ENCODE measurements at regions not wholly inside any gene's neighbourhood (a gene's known extent, or its start where the extent isn't known, plus 50 kb on each side); places are given as distances from the start of the nearest gene placed in this dataset.

DNA sequence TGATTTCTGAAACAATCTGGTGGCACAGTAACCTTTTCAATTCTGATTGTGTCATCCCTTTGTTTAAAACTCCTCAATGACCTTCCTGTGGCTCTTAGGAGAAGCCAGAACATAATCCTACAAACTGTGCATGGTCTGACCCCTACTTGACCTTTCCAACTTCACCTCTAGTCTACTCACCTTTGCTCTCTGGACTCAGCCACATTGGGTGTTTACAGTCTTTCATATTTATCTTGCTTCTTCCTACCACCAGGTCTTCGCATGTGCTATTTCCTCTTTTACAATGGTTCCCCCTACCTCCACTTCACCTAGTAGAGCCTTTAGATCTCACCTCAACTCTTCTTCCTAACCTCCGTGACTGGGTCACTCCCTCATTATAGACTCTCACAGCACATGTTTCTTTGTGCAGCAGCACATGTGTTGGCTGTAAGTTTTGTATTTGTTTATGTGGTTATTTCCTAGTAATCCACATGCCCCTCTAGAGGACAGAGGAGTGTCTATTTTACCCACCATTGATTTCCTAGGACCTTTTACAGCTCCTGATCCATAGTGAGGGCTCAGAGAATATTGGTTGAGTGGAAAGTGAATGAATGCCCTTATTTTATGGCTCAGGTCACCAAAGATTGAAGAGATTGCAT lies 320.8 kb upstream of the MEIS1 start:
- TF ChIP-seq, protein P1, sequence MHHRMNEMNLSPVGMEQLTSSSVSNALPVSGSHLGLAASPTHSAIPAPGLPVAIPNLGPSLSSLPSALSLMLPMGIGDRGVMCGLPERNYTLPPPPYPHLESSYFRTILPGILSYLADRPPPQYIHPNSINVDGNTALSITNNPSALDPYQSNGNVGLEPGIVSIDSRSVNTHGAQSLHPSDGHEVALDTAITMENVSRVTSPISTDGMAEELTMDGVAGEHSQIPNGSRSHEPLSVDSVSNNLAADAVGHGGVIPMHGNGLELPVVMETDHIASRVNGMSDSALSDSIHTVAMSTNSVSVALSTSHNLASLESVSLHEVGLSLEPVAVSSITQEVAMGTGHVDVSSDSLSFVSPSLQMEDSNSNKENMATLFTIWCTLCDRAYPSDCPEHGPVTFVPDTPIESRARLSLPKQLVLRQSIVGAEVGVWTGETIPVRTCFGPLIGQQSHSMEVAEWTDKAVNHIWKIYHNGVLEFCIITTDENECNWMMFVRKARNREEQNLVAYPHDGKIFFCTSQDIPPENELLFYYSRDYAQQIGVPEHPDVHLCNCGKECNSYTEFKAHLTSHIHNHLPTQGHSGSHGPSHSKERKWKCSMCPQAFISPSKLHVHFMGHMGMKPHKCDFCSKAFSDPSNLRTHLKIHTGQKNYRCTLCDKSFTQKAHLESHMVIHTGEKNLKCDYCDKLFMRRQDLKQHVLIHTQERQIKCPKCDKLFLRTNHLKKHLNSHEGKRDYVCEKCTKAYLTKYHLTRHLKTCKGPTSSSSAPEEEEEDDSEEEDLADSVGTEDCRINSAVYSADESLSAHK (tag by site-specific recombination; IDR thresholded peaks at IDR 0.05), result no peak
- TF ChIP-seq ZBTB7A (tag by site-specific recombination; IDR thresholded peaks at IDR 0.05; ENCODE audit: low read depth), result no peak
- no peak for TF ChIP-seq CTCF (tag by site-specific recombination; IDR thresholded peaks at IDR 0.05)
- no peak for TF ChIP-seq ZNF626 (tag by site-specific recombination; IDR thresholded peaks at IDR 0.05)
- no peak for TF ChIP-seq ZNF530 (tag by site-specific recombination; IDR thresholded peaks at IDR 0.05; ENCODE audit: low read depth)
- no peak for TF ChIP-seq ZFP41 (tag by site-specific recombination; IDR thresholded peaks at IDR 0.05; ENCODE audit: borderline replicate concordance)
- TF ChIP-seq YY1 (tag by site-specific recombination; IDR thresholded peaks at IDR 0.05), result no peak
- TF ChIP-seq ZBTB10 (tag by site-specific recombination; IDR thresholded peaks at IDR 0.05), result no peak
- no peak for TF ChIP-seq ZBTB8A (tag by site-specific recombination; IDR thresholded peaks at IDR 0.05)
- no peak for TF ChIP-seq ZNF155 (tag by site-specific recombination; IDR thresholded peaks at IDR 0.05)
- TF ChIP-seq ZNF274 (IDR thresholded peaks at IDR 0.05; ENCODE audit: low read length), result no peak
- TF ChIP-seq ZNF274 (tag by site-specific recombination; IDR thresholded peaks at IDR 0.05; ENCODE audit: borderline replicate concordance), result no peak
